KMS-11 (cell line): ENCODE measurements at regions not wholly inside any gene's neighbourhood (a gene's known extent, or its start where the extent isn't known, plus 50 kb on each side); places are given as distances from the start of the nearest gene placed in this dataset.

ENCODE experiments used
- H2AFZ ChIP-seq: fragments of 200-600 bp; sonication (generic); 2 replicates; pipeline ENCODE4 v1.6.1; 2016; ENCODE audit warnings: antibody characterized with exemption, mixed run types, low read depth
- H3K27ac ChIP-seq: fragments of 200-600 bp; sonication (generic); 2 replicates; pipeline ENCODE4 v1.6.1; 2016; ENCODE audit warnings: mild to moderate bottlenecking, mixed run types
- H3K27me3 ChIP-seq: fragments of 200-600 bp; sonication (generic); 2 replicates; pipeline ENCODE4 v1.6.1; 2017; ENCODE audit warnings: mild to moderate bottlenecking, low read depth, mixed run types, moderate library complexity; ENCODE audit not compliant: insufficient read depth
- H3K36me3 ChIP-seq: fragments of 200-600 bp; sonication (generic); 2 replicates; pipeline ENCODE4 v1.6.1; 2017; ENCODE audit warnings: mild to moderate bottlenecking, mixed run types; ENCODE audit not compliant: insufficient read depth
- H3K4me1 ChIP-seq: fragments of 200-600 bp; sonication (generic); 2 replicates; pipeline ENCODE4 v1.6.1; 2016; ENCODE audit warnings: mild to moderate bottlenecking, low read depth, mixed run types; ENCODE audit not compliant: poor library complexity, severe bottlenecking
- H3K4me2 ChIP-seq: fragments of 200-600 bp; sonication (generic); 2 replicates; pipeline ENCODE4 v1.7.0; 2016; ENCODE audit warnings: mild to moderate bottlenecking, mixed run types
- H3K4me3 ChIP-seq: fragments of 200-600 bp; sonication (generic); IDR thresholded peaks from 2 replicates; pipeline ENCODE4 v1.6.1; 2017; ENCODE audit warnings: low read depth, low read length, mixed read lengths; ENCODE audit not compliant: insufficient read depth
- H3K79me2 ChIP-seq: fragments of 200-600 bp; sonication (generic); 2 replicates; pipeline ENCODE4 v1.6.1; 2016; ENCODE audit warnings: low read depth, mixed run types; ENCODE audit not compliant: insufficient read depth
- H3K9ac ChIP-seq: fragments of 200-600 bp; sonication (generic); 2 replicates; pipeline ENCODE4 v1.6.1; 2016; ENCODE audit warnings: mild to moderate bottlenecking, mixed run types
- H4K20me1 ChIP-seq: fragments of 200-600 bp; sonication (generic); 2 replicates; pipeline ENCODE4 v1.6.1; 2016; ENCODE audit warnings: mild to moderate bottlenecking, mixed run types; ENCODE audit not compliant: insufficient read depth
- CTCF ChIP-seq: fragments of 200-600 bp; sonication (generic); conservative IDR thresholded peaks from 2 replicates; pipeline ENCODE4 v1.6.1; 2017; ENCODE audit warnings: low read depth, mild to moderate bottlenecking, antibody characterized with exemption, low read length, moderate library complexity, mixed read lengths

- Histone ChIP-seq H3K27ac (no peak overlapping the region), H2AFZ (no peak overlapping the region), H3K9ac (no peak overlapping the region), H3K27me3 (no peaks in the 10 kb centered on the region), H4K20me1 (no peaks in the 10 kb centered on the region), H3K4me2 (no peak overlapping the region), H3K4me1 (no peaks in the 10 kb centered on the region), H3K79me2 (no peaks in the 10 kb centered on the region), H3K4me3 (no peak overlapping the region), H3K36me3 (no peaks in the 10 kb centered on the region)
- TF ChIP-seq CTCF = no peak
Observed at GRCh38 chr2:31748041-31748440, 167.3 kb upstream of the SRD5A2 start.

GRCh38 chr2:31739161-31739560 lies 158.4 kb upstream of the SRD5A2 start:
- no peaks in the 10 kb centered on the region for H3K36me3 ChIP-seq
- no peak overlapping the region for H3K4me2 ChIP-seq
- H2AFZ ChIP-seq = no peak overlapping the region
- no peaks in the 10 kb centered on the region for H3K4me1 ChIP-seq
- H3K27me3 ChIP-seq = no peaks in the 10 kb centered on the region
- H4K20me1 ChIP-seq = no peaks in the 10 kb centered on the region
- no peak for TF ChIP-seq CTCF
- H3K79me2 ChIP-seq = no peaks in the 10 kb centered on the region
- no peak overlapping the region for H3K9ac ChIP-seq
- no peak overlapping the region for H3K27ac ChIP-seq
- no peak overlapping the region for H3K4me3 ChIP-seq

GRCh38 chr2:31736695-31737454 lies 156.1 kb upstream of the SRD5A2 start:
- Histone ChIP-seq H3K27ac (no peak overlapping the region), H3K4me1 (no peaks in the 10 kb centered on the region), H4K20me1 (no peaks in the 10 kb centered on the region), H2AFZ (no peak overlapping the region), H3K9ac (no peak overlapping the region), H3K4me2 (no peak overlapping the region), H3K36me3 (no peaks in the 10 kb centered on the region), H3K79me2 (no peaks in the 10 kb centered on the region), H3K27me3 (no peaks in the 10 kb centered on the region), H3K4me3 (no peak overlapping the region)
- no peak for TF ChIP-seq CTCF

DNA sequence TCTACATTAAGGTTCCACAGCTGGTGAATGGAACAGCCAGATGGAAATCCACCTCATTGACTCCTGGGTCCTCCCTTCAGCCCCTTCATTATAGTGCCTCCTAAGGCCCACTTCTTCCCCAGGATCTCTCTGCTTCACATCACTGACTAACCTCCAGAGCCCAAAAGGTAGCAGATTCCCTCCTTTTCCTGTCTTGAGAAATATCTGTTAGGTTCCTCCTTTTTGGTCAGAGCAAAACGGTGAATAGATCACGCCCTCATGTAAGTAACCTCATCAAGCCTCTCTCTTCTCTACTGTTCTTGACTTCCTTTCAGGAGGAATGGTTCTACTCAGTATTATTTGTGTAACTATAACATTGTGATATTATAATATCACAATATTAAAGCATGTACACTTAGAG lies 155.0 kb upstream of the SRD5A2 start:
- H3K27ac ChIP-seq = no peak overlapping the region
- no peak overlapping the region for H3K4me3 ChIP-seq
- no peak for TF ChIP-seq CTCF
- H2AFZ ChIP-seq = no peak overlapping the region
- H3K4me2 ChIP-seq = no peak overlapping the region
- no peaks in the 10 kb centered on the region for H3K4me1 ChIP-seq
- H4K20me1 ChIP-seq = no peaks in the 10 kb centered on the region
- H3K27me3 ChIP-seq = no peaks in the 10 kb centered on the region
- H3K9ac ChIP-seq = no peak overlapping the region
- H3K36me3 ChIP-seq = no peaks in the 10 kb centered on the region
- H3K79me2 ChIP-seq = no peaks in the 10 kb centered on the region
